Astrocyte (in vitro differentiated cells and primary cell): ENCODE measurements at regions not wholly inside any gene's neighbourhood (a gene's known extent, or its start where the extent isn't known, plus 50 kb on each side); places are given as distances from the start of the nearest gene placed in this dataset.

ENCODE experiments used
- EZH2 ChIP-seq: IDR thresholded peaks from 2 replicates; pipeline ENCODE4 v1.6.1; 2012; ENCODE audit warnings: mild to moderate bottlenecking, low read length, inconsistent platforms; ENCODE audit not compliant: insufficient read depth
- TF ChIP-seq, protein P1 (sequence below): IDR thresholded peaks from 2 replicates; pipeline ENCODE4 v1.5.1; 2011; ENCODE audit warnings: low read depth, mild to moderate bottlenecking, inconsistent platforms, low read length, moderate library complexity; ENCODE audit not compliant: insufficient read depth

DNA sequence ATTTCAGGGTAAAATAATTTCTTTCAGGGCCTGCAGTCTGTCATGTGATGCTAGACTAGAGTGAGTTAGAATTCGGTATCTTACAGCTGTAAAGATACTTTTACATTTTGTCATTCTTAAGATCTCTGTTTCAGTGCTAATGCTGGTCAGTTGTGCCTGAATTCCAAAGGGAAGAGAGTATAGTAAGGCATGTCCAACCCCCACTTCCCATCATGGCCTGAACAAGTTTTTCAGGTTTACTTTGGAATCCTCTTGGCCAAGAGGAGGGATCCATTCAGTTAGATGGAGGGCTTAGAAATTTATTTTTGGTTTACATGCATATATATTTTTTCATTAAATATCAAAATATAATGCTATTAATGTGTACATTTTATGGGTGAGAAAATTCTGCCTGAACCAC, 596.6 kb downstream of the XIRP2 start:
- TF ChIP-seq EZH2, result no peak
- TF ChIP-seq, protein P1, sequence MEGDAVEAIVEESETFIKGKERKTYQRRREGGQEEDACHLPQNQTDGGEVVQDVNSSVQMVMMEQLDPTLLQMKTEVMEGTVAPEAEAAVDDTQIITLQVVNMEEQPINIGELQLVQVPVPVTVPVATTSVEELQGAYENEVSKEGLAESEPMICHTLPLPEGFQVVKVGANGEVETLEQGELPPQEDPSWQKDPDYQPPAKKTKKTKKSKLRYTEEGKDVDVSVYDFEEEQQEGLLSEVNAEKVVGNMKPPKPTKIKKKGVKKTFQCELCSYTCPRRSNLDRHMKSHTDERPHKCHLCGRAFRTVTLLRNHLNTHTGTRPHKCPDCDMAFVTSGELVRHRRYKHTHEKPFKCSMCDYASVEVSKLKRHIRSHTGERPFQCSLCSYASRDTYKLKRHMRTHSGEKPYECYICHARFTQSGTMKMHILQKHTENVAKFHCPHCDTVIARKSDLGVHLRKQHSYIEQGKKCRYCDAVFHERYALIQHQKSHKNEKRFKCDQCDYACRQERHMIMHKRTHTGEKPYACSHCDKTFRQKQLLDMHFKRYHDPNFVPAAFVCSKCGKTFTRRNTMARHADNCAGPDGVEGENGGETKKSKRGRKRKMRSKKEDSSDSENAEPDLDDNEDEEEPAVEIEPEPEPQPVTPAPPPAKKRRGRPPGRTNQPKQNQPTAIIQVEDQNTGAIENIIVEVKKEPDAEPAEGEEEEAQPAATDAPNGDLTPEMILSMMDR, result no peak
